Lower lobe of right lung (tissue), 2 donors: ENCODE measurements at regions not wholly inside any gene's neighbourhood (a gene's known extent, or its start where the extent isn't known, plus 50 kb on each side); places are given as distances from the start of the nearest gene placed in this dataset.

ENCODE experiments used
- ATAC-seq, 2 donors: fragments of 200-7000 bp; cut with Tn5 transposase; one replicate each; pipeline ENCODE4 v1.9.1; 2020 to 2022; ENCODE audit warnings: mild to moderate bottlenecking in 2 of 2, moderate library complexity in 2 of 2
- DNase-seq: peaks from one replicate; pipeline ENCODE4 v3.0.0-alpha.2; 2020
- H3K27ac ChIP-seq: fragments of 200-600 bp; one replicate; pipeline ENCODE4 v1.8.0; 2022
- H3K27me3 ChIP-seq: fragments of 200-600 bp; one replicate; pipeline ENCODE4 v1.8.0; 2022; ENCODE audit warnings: low read depth
- H3K36me3 ChIP-seq: fragments of 200-600 bp; one replicate; pipeline ENCODE4 v1.8.0; 2022; ENCODE audit warnings: mild to moderate bottlenecking
- H3K4me1 ChIP-seq: fragments of 200-600 bp; one replicate; pipeline ENCODE4 v1.8.0; 2022
- H3K4me3 ChIP-seq: fragments of 200-600 bp; one replicate; pipeline ENCODE4 v1.8.0; 2022; ENCODE audit warnings: mild to moderate bottlenecking
- H3K9me3 ChIP-seq: fragments of 200-600 bp; one replicate; pipeline ENCODE4 v1.8.0; 2022
- CTCF ChIP-seq: fragments of 200-600 bp; IDR thresholded peaks from one replicate; pipeline ENCODE4 v1.8.0; 2022; ENCODE audit warnings: antibody characterized with exemption, mild to moderate bottlenecking
- intact Hi-C: fragments of 100-400 bp; cut with DNase I; formaldehyde crosslinking; loops from one replicate; pipeline ENCODE4 v1.11.0; 2022
- donor health status: DM: no; HTN: yes; CAD: no; lungs with severe emphysema.

- Histone ChIP-seq H3K27ac (no peak overlapping the region), H3K4me1 (no peaks in the 10 kb centered on the region), H3K27me3 (peaks cover 7% of the 10 kb centered on the region), H3K4me3 (no peak overlapping the region), H3K36me3 (no peaks in the 10 kb centered on the region), H3K9me3 (no peaks in the 10 kb centered on the region)
- intact Hi-C loops: no loop called here
- ATAC-seq (no peak), DNase-seq (no peak)
- TF ChIP-seq CTCF: no peak
Observed at GRCh38 chr12:129966146-129966995, 62.5 kb upstream of the TMEM132D start.

GRCh38 chr12:129971721-129972120 lies 67.9 kb upstream of the TMEM132D start:
- Histone ChIP-seq H3K27ac (no peak overlapping the region), H3K9me3 (no peaks in the 10 kb centered on the region), H3K27me3 (no peaks in the 10 kb centered on the region), H3K36me3 (no peaks in the 10 kb centered on the region), H3K4me3 (no peak overlapping the region), H3K4me1 (no peaks in the 10 kb centered on the region)
- no peak for TF ChIP-seq CTCF
- ATAC-seq (no peak), DNase-seq (no peak)
- intact Hi-C loops: no loop called here

GRCh38 chr12:129973236-129973961 lies 69.6 kb upstream of the TMEM132D start:
- intact Hi-C loops: no loop called here
- Histone ChIP-seq H3K36me3 (no peaks in the 10 kb centered on the region), H3K9me3 (no peaks in the 10 kb centered on the region), H3K4me3 (no peak overlapping the region), H3K27ac (no peak overlapping the region), H3K27me3 (no peaks in the 10 kb centered on the region), H3K4me1 (no peaks in the 10 kb centered on the region)
- no peak for TF ChIP-seq CTCF
- DNase-seq: no peak
- no peak for ATAC-seq

GRCh38 chr12:129984106-129984505 lies 80.3 kb upstream of the TMEM132D start:
- TF ChIP-seq CTCF: no peak
- Histone ChIP-seq H3K27me3 (no peaks in the 10 kb centered on the region), H3K27ac (no peak overlapping the region), H3K4me3 (no peak overlapping the region), H3K9me3 (no peaks in the 10 kb centered on the region), H3K4me1 (no peaks in the 10 kb centered on the region), H3K36me3 (no peaks in the 10 kb centered on the region)
- intact Hi-C loops: no loop called here
- DNase-seq: no peak
- no peak for ATAC-seq

- H3K27me3 ChIP-seq: no peaks in the 10 kb centered on the region
- no peaks in the 10 kb centered on the region for H3K4me1 ChIP-seq
- H3K36me3 ChIP-seq: no peaks in the 10 kb centered on the region
- H3K9me3 ChIP-seq: no peaks in the 10 kb centered on the region
- no peak for ATAC-seq
- intact Hi-C loops: no loop called here
- TF ChIP-seq CTCF: no peak
- no peak overlapping the region for H3K4me3 ChIP-seq
- no peak overlapping the region for H3K27ac ChIP-seq
- no peak for DNase-seq
Observed at GRCh38 chr12:129987841-129988240, 84.0 kb upstream of the TMEM132D start.
